SU-DHL-6 (cell line): ENCODE measurements at regions not wholly inside any gene's neighbourhood (a gene's known extent, or its start where the extent isn't known, plus 50 kb on each side); places are given as distances from the start of the nearest gene placed in this dataset.

ENCODE experiments used
- H2AFZ ChIP-seq: fragments of 200-600 bp; sonication (generic); 2 replicates; pipeline ENCODE4 v1.6.1; 2014; ENCODE audit warnings: low read depth, mild to moderate bottlenecking, moderate library complexity, mixed read lengths, antibody characterized with exemption, low read length; ENCODE audit not compliant: severe bottlenecking
- H3F3A ChIP-seq: fragments of 200-600 bp; shearing (Covaris generic); 2 replicates; pipeline ENCODE4 v1.6.0; 2016; ENCODE audit warnings: antibody characterized with exemption, mild to moderate bottlenecking; ENCODE audit not compliant: insufficient read depth
- H3K27ac ChIP-seq: fragments of 200-600 bp; sonication (generic); 2 replicates; pipeline ENCODE4 v1.5.1; 2016; ENCODE audit warnings: low read depth, mild to moderate bottlenecking, low read length, moderate library complexity, mixed read lengths
- H3K27me3 ChIP-seq: fragments of 200-600 bp; sonication (generic), shearing (Covaris generic); 2 replicates; pipeline ENCODE4 v1.6.0; 2014; ENCODE audit warnings: mild to moderate bottlenecking, low read length
- H3K36me3 ChIP-seq: fragments of 200-600 bp; sonication (generic); 2 replicates; pipeline ENCODE4 v1.6.1; 2014; ENCODE audit warnings: mild to moderate bottlenecking, low read length, mixed read lengths
- H3K4me2 ChIP-seq: fragments of 300-600, 200-600 bp; shearing (Covaris generic), sonication (generic); 2 replicates; pipeline ENCODE4 v1.6.0; 2014; ENCODE audit warnings: low read length, low read depth, mild to moderate bottlenecking; ENCODE audit not compliant: poor library complexity, severe bottlenecking
- H3K4me3 ChIP-seq: fragments of 200-600 bp; sonication (generic); 2 replicates; pipeline ENCODE4 v1.5.1; 2014; ENCODE audit warnings: antibody characterized with exemption, low read length, mild to moderate bottlenecking, mixed read lengths; ENCODE audit not compliant: insufficient read depth, poor library complexity, severe bottlenecking
- H3K79me2 ChIP-seq: fragments of 200-600 bp; sonication (generic); 2 replicates; pipeline ENCODE4 v1.6.1; 2014; ENCODE audit warnings: mild to moderate bottlenecking, low read length, moderate library complexity; ENCODE audit not compliant: insufficient read depth
- H3K9ac ChIP-seq: fragments of 200-600 bp; sonication (generic); 2 replicates; pipeline ENCODE4 v1.7.0; 2014; ENCODE audit warnings: mild to moderate bottlenecking, low read length
- H3K9me2 ChIP-seq: fragments of 200-600 bp; sonication (generic); replicated peaks from 2 replicates; pipeline ENCODE4 v1.6.1; 2014; ENCODE audit warnings: low read length; ENCODE audit not compliant: insufficient read depth
- H3K9me3 ChIP-seq: fragments of 200-600 bp; sonication (generic); 2 replicates; pipeline ENCODE4 v1.6.1; 2014; ENCODE audit warnings: low read length, mixed read lengths; ENCODE audit not compliant: insufficient read depth
- H4K20me1 ChIP-seq: fragments of 200-600 bp; sonication (generic); 2 replicates; pipeline ENCODE4 v1.6.1; 2014; ENCODE audit warnings: low read depth, mild to moderate bottlenecking, antibody characterized with exemption, low read length, moderate library complexity, mixed read lengths
- EZH2phosphoT487 ChIP-seq: fragments of 200-600 bp; sonication (generic), shearing (Covaris generic); conservative IDR thresholded peaks from 2 replicates; pipeline ENCODE4 v1.6.1; 2018; ENCODE audit warnings: mild to moderate bottlenecking, antibody characterized with exemption, low read length, moderate library complexity, mixed read lengths
- TF ChIP-seq, protein P1 (sequence below): fragments of 200-600 bp; sonication (generic); IDR thresholded peaks from one replicate; pipeline ENCODE4 v1.5.1; 2017; ENCODE audit warnings: antibody characterized with exemption, mild to moderate bottlenecking, low read length, moderate library complexity; ENCODE audit not compliant: insufficient read depth, poor library complexity, severe bottlenecking

- no peaks in the 10 kb centered on the region for H3K27me3 ChIP-seq
- H3K79me2 ChIP-seq: no peaks in the 10 kb centered on the region
- no peak overlapping the region for H3K9ac ChIP-seq
- H3K36me3 ChIP-seq: no peaks in the 10 kb centered on the region
- H4K20me1 ChIP-seq: no peaks in the 10 kb centered on the region
- TF ChIP-seq, protein P1, sequence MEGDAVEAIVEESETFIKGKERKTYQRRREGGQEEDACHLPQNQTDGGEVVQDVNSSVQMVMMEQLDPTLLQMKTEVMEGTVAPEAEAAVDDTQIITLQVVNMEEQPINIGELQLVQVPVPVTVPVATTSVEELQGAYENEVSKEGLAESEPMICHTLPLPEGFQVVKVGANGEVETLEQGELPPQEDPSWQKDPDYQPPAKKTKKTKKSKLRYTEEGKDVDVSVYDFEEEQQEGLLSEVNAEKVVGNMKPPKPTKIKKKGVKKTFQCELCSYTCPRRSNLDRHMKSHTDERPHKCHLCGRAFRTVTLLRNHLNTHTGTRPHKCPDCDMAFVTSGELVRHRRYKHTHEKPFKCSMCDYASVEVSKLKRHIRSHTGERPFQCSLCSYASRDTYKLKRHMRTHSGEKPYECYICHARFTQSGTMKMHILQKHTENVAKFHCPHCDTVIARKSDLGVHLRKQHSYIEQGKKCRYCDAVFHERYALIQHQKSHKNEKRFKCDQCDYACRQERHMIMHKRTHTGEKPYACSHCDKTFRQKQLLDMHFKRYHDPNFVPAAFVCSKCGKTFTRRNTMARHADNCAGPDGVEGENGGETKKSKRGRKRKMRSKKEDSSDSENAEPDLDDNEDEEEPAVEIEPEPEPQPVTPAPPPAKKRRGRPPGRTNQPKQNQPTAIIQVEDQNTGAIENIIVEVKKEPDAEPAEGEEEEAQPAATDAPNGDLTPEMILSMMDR: no peak
- H3K9me2 ChIP-seq: no peaks in the 10 kb centered on the region
- H2AFZ ChIP-seq: peak overlapping the region; percentile 41
- no peak overlapping the region for H3K4me2 ChIP-seq
- no peak overlapping the region for H3K27ac ChIP-seq
- no peaks in the 10 kb centered on the region for H3K9me3 ChIP-seq
- H3K4me3 ChIP-seq: no peak overlapping the region
- H3F3A ChIP-seq: no peaks in the 10 kb centered on the region
Observed at GRCh38 chr4:133275246-133275645, 126.2 kb downstream of the PCDH10 start.

GRCh38 chr4:133273401-133273800 is 124.3 kb downstream of the PCDH10 start:
- Histone ChIP-seq H3K4me2 (no peak overlapping the region), H3K27ac (no peak overlapping the region)
- TF ChIP-seq EZH2phosphoT487: no peak
- TF ChIP-seq, protein P1: no peak

GRCh38 chr4:133270021-133270570 is 121.0 kb downstream of the PCDH10 start:
- Histone ChIP-seq H3F3A (no peaks in the 10 kb centered on the region), H3K27ac (no peak overlapping the region), H3K36me3 (no peaks in the 10 kb centered on the region), H3K9me3 (no peaks in the 10 kb centered on the region), H3K4me2 (no peak overlapping the region), H3K9ac (no peak overlapping the region), H2AFZ (peak overlapping the region; percentile 48), H3K4me3 (no peak overlapping the region), H3K9me2 (no peaks in the 10 kb centered on the region), H3K27me3 (no peaks in the 10 kb centered on the region), H3K79me2 (no peaks in the 10 kb centered on the region), H4K20me1 (no peaks in the 10 kb centered on the region)
- no peak for TF ChIP-seq EZH2phosphoT487
- TF ChIP-seq, protein P1: no peak

More at GRCh38 chr4:133273401-133273800, 124.3 kb downstream of the PCDH10 start:
- H3K79me2 ChIP-seq: no peaks in the 10 kb centered on the region
- no peak overlapping the region for H2AFZ ChIP-seq
- no peak overlapping the region for H3K4me3 ChIP-seq
- no peaks in the 10 kb centered on the region for H3K36me3 ChIP-seq
- H4K20me1 ChIP-seq: no peaks in the 10 kb centered on the region
- H3K9ac ChIP-seq: no peak overlapping the region
- no peaks in the 10 kb centered on the region for H3K9me2 ChIP-seq
- H3F3A ChIP-seq: no peaks in the 10 kb centered on the region
- H3K9me3 ChIP-seq: no peaks in the 10 kb centered on the region
- H3K27me3 ChIP-seq: no peaks in the 10 kb centered on the region
